Liver (tissue), 8 donors: ENCODE measurements at regions not wholly inside any gene's neighbourhood (a gene's known extent, or its start where the extent isn't known, plus 50 kb on each side); places are given as distances from the start of the nearest gene placed in this dataset.

ENCODE experiments used
- DNase-seq: peaks from one replicate; pipeline ENCODE4 v3.0.0-alpha.2; 2017; ENCODE audit warnings: low spot score
- H3K27ac ChIP-seq, 2 donors: one replicate each; pipeline ENCODE4 v1.7.0; 2013; ENCODE audit warnings: inconsistent platforms in 2 of 2, low read length in 2 of 2, control low read depth in 1 of 2, low read depth in 1 of 2, mild to moderate bottlenecking in 1 of 2
- H3K27me3 ChIP-seq, 4 donors: one replicate each; pipeline versions ENCODE4 v1.6.1 to v1.7.0; 2013; ENCODE audit warnings: low read length in 3 of 4, inconsistent platforms in 1 of 4, mild to moderate bottlenecking in 1 of 4, moderate library complexity in 1 of 4; ENCODE audit not compliant: control insufficient read depth in 4 of 4, insufficient read depth in 4 of 4
- H3K36me3 ChIP-seq, 4 donors: one replicate each; pipeline versions ENCODE4 v1.6.1 to v1.7.0; 2013; ENCODE audit warnings: low read length in 3 of 4, mild to moderate bottlenecking in 3 of 4, low read depth in 1 of 4, moderate library complexity in 1 of 4; ENCODE audit not compliant: control insufficient read depth in 4 of 4, insufficient read depth in 3 of 4
- H3K4me1 ChIP-seq, 4 donors: one replicate each; pipeline versions ENCODE4 v1.6.1 to v1.7.0; 2013; ENCODE audit warnings: low read length in 3 of 4, mild to moderate bottlenecking in 3 of 4, moderate library complexity in 1 of 4; ENCODE audit not compliant: control insufficient read depth in 4 of 4, insufficient read depth in 4 of 4
- H3K4me3 ChIP-seq, 3 donors: one replicate each; pipeline versions ENCODE4 v1.6.1 to v1.7.0; 2013; ENCODE audit warnings: low read length in 3 of 3, control low read depth in 1 of 3, low read depth in 1 of 3, mild to moderate bottlenecking in 1 of 3
- H3K9ac ChIP-seq, 2 donors: one replicate each; pipeline ENCODE4 v1.7.0; 2013; ENCODE audit warnings: low read length in 2 of 2, mild to moderate bottlenecking in 2 of 2, moderate library complexity in 2 of 2, control low read depth in 1 of 2, low read depth in 1 of 2
- H3K9me3 ChIP-seq, 4 donors: one replicate each; pipeline versions ENCODE4 v1.6.1 to v1.7.0; 2013; ENCODE audit warnings: low read length in 3 of 4; ENCODE audit not compliant: control insufficient read depth in 4 of 4
- EGR1 ChIP-seq, 2 donors: IDR thresholded peaks; 2 replicates each; pipeline ENCODE4 v1.6.1; 2016 to 2018; ENCODE audit warnings: antibody characterized with exemption in 2 of 2, low read depth in 2 of 2
- FOXA1 ChIP-seq: IDR thresholded peaks from 2 replicates; pipeline ENCODE4 v1.6.1; 2016; ENCODE audit warnings: antibody characterized with exemption
- FOXA2 ChIP-seq: IDR thresholded peaks from 2 replicates; pipeline ENCODE4 v1.6.1; 2016; ENCODE audit warnings: antibody characterized with exemption
- GABPA ChIP-seq, 2 donors: IDR thresholded peaks in 1 of 2; conservative IDR thresholded peaks in 1 of 2; 2 replicates each; pipeline ENCODE4 v1.6.1; 2016; ENCODE audit warnings: antibody characterized with exemption in 2 of 2, mild to moderate bottlenecking in 1 of 2, moderate library complexity in 1 of 2
- HNF4A ChIP-seq, 2 donors: conservative IDR thresholded peaks; 2 replicates each; pipeline ENCODE4 v1.6.1; 2016; ENCODE audit warnings: antibody characterized with exemption in 2 of 2, mild to moderate bottlenecking in 2 of 2
- NR2F2 ChIP-seq: IDR thresholded peaks from 2 replicates; pipeline ENCODE4 v1.6.1; 2016; ENCODE audit warnings: antibody characterized with exemption
- RAD21 ChIP-seq, 2 donors: IDR thresholded peaks; 2 replicates each; pipeline ENCODE4 v1.6.1; 2016; ENCODE audit warnings: antibody characterized with exemption in 2 of 2, mild to moderate bottlenecking in 2 of 2
- RXRA ChIP-seq, 2 donors: IDR thresholded peaks; 2 replicates each; pipeline ENCODE4 v1.6.1; 2017 to 2018; ENCODE audit warnings: antibody characterized with exemption in 2 of 2, mild to moderate bottlenecking in 1 of 2
- SP1 ChIP-seq: IDR thresholded peaks from 2 replicates; pipeline ENCODE4 v1.6.1; 2018; ENCODE audit warnings: antibody characterized with exemption, mild to moderate bottlenecking
- TAF1 ChIP-seq: conservative IDR thresholded peaks from 2 replicates; pipeline ENCODE4 v1.6.1; 2016; ENCODE audit warnings: antibody characterized with exemption, mild to moderate bottlenecking
- YY1 ChIP-seq: IDR thresholded peaks from 2 replicates; pipeline ENCODE4 v1.6.1; 2016; ENCODE audit warnings: antibody characterized with exemption, mild to moderate bottlenecking
- WGBS: extraction: QIAGEN DNeasy Blood & Tissue Kit; methylation state at CpG from one replicate; pipeline ENCODE4 v1.1.7; 2013; 5-methylcytosine and 5-hydroxymethylcytosine counted together
- TF ChIP-seq, protein P1 (sequence below): fragments of 150-350 bp; IDR thresholded peaks from 2 replicates; pipeline ENCODE4 v1.5.1; 2017; ENCODE audit warnings: improper control_type of control experiment, low read depth, low read length; ENCODE audit not compliant: missing input control
- TF ChIP-seq, protein P2 (sequence below): IDR thresholded peaks from 2 replicates; pipeline ENCODE4 v1.6.1; 2016; ENCODE audit warnings: antibody characterized with exemption, mild to moderate bottlenecking
- TF ChIP-seq, protein P3 (sequence below): IDR thresholded peaks from 2 replicates; pipeline ENCODE4 v1.6.1; 2016; ENCODE audit warnings: antibody characterized with exemption
- TF ChIP-seq, protein P4 (sequence below): IDR thresholded peaks from 2 replicates; pipeline ENCODE4 v1.6.1; 2016; ENCODE audit warnings: antibody characterized with exemption
- donor health status: healthy.
- donor health status: healthy.
- donor health status: healthy.
- donor health status: healthy.
- donor health status: healthy.

DNA sequence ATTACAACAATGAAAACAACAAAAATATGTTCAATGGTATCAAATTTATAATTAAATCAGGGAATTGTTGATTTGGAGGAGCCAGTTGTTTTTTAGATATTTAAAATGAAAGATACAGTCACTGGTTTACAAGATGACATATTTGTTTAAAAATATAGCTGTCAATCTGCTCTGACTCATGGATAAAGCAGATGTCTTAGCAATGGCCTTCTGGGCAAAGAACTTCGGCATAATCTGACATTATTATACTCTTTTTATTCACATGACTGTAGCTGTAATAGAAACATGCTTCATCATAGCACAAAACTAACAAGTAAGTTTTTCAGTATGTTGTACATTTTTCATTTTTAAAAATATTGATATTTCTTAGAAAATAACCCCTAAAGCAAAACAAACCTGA is 267.4 kb downstream of the CENPW start:
- Histone ChIP-seq H3K9ac (no peak overlapping the region), H3K27ac (no peak overlapping the region), H3K9me3 (no peaks in the 10 kb centered on the region), H3K4me3 (no peak overlapping the region), H3K4me1 (no peaks in the 10 kb centered on the region), H3K27me3 (no peaks in the 10 kb centered on the region), H3K36me3 (no peaks in the 10 kb centered on the region)
- TF ChIP-seq, protein P1, sequence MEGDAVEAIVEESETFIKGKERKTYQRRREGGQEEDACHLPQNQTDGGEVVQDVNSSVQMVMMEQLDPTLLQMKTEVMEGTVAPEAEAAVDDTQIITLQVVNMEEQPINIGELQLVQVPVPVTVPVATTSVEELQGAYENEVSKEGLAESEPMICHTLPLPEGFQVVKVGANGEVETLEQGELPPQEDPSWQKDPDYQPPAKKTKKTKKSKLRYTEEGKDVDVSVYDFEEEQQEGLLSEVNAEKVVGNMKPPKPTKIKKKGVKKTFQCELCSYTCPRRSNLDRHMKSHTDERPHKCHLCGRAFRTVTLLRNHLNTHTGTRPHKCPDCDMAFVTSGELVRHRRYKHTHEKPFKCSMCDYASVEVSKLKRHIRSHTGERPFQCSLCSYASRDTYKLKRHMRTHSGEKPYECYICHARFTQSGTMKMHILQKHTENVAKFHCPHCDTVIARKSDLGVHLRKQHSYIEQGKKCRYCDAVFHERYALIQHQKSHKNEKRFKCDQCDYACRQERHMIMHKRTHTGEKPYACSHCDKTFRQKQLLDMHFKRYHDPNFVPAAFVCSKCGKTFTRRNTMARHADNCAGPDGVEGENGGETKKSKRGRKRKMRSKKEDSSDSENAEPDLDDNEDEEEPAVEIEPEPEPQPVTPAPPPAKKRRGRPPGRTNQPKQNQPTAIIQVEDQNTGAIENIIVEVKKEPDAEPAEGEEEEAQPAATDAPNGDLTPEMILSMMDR = no peak
- TF ChIP-seq RXRA (IDR thresholded peaks at IDR 0.05) = no peak
- no peak for TF ChIP-seq HNF4A (conservative IDR thresholded peaks at IDR 0.05)
- TF ChIP-seq GABPA (IDR thresholded peaks at IDR 0.05 in 1 of 2, conservative IDR thresholded peaks at IDR 0.05 in 1 of 2) = no peak
- TF ChIP-seq, protein P2, sequence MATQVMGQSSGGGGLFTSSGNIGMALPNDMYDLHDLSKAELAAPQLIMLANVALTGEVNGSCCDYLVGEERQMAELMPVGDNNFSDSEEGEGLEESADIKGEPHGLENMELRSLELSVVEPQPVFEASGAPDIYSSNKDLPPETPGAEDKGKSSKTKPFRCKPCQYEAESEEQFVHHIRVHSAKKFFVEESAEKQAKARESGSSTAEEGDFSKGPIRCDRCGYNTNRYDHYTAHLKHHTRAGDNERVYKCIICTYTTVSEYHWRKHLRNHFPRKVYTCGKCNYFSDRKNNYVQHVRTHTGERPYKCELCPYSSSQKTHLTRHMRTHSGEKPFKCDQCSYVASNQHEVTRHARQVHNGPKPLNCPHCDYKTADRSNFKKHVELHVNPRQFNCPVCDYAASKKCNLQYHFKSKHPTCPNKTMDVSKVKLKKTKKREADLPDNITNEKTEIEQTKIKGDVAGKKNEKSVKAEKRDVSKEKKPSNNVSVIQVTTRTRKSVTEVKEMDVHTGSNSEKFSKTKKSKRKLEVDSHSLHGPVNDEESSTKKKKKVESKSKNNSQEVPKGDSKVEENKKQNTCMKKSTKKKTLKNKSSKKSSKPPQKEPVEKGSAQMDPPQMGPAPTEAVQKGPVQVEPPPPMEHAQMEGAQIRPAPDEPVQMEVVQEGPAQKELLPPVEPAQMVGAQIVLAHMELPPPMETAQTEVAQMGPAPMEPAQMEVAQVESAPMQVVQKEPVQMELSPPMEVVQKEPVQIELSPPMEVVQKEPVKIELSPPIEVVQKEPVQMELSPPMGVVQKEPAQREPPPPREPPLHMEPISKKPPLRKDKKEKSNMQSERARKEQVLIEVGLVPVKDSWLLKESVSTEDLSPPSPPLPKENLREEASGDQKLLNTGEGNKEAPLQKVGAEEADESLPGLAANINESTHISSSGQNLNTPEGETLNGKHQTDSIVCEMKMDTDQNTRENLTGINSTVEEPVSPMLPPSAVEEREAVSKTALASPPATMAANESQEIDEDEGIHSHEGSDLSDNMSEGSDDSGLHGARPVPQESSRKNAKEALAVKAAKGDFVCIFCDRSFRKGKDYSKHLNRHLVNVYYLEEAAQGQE = no peak
- no peak for TF ChIP-seq FOXA1
- TF ChIP-seq NR2F2 = no peak
- no peak for TF ChIP-seq FOXA2
- TF ChIP-seq, protein P3, sequence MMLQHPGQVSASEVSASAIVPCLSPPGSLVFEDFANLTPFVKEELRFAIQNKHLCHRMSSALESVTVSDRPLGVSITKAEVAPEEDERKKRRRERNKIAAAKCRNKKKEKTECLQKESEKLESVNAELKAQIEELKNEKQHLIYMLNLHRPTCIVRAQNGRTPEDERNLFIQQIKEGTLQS = no peak
- no peak for TF ChIP-seq EGR1 (IDR thresholded peaks at IDR 0.05; ENCODE audit: low read depth in 2 of 2)
- TF ChIP-seq TAF1 = no peak
- TF ChIP-seq, protein P4, sequence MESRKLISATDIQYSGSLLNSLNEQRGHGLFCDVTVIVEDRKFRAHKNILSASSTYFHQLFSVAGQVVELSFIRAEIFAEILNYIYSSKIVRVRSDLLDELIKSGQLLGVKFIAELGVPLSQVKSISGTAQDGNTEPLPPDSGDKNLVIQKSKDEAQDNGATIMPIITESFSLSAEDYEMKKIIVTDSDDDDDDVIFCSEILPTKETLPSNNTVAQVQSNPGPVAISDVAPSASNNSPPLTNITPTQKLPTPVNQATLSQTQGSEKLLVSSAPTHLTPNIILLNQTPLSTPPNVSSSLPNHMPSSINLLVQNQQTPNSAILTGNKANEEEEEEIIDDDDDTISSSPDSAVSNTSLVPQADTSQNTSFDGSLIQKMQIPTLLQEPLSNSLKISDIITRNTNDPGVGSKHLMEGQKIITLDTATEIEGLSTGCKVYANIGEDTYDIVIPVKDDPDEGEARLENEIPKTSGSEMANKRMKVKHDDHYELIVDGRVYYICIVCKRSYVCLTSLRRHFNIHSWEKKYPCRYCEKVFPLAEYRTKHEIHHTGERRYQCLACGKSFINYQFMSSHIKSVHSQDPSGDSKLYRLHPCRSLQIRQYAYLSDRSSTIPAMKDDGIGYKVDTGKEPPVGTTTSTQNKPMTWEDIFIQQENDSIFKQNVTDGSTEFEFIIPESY = no peak
- TF ChIP-seq SP1 = no peak
- no peak for TF ChIP-seq RAD21 (IDR thresholded peaks at IDR 0.05)
- 90% methylated on average over 1 of the region's 1 CpG for WGBS
- no peak for DNase-seq

DNA sequence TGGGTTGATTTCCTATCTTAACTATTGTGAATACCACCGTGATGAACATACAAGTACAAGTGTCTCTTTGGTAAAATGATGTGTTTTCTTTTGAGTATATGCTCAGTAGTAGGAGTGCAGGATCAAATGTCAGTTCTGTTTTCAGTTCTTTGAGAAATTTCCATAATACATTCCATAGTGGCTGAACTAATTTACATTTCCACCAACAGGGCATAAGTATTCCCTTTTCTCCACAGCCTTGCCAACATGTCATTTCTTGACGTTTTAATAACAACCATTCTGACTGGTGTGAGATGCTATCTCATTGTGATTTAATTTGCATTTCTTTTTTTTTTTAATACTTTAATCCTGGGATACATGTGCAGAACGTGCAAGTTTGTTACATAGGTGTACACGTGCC is 268.8 kb downstream of the CENPW start:
- DNase-seq = no peak
- TF ChIP-seq RXRA (IDR thresholded peaks at IDR 0.05) = no peak
- TF ChIP-seq YY1 = no peak
- TF ChIP-seq GABPA (IDR thresholded peaks at IDR 0.05 in 1 of 2, conservative IDR thresholded peaks at IDR 0.05 in 1 of 2) = no peak
- TF ChIP-seq, protein P4 = no peak
- Histone ChIP-seq H3K9me3 (no peaks in the 10 kb centered on the region), H3K9ac (no peak overlapping the region), H3K36me3 (no peaks in the 10 kb centered on the region), H3K4me1 (no peaks in the 10 kb centered on the region), H3K27me3 (no peaks in the 10 kb centered on the region), H3K4me3 (no peak overlapping the region), H3K27ac (no peak overlapping the region)
- WGBS = 73% methylated on average over 4 of the region's 4 CpGs
